ENCODE measurements at regions not wholly inside any gene's neighbourhood (a gene's known extent, or its start where the extent isn't known, plus 50 kb on each side); places are given as distances from the start of the nearest gene placed in this dataset.

DNA sequence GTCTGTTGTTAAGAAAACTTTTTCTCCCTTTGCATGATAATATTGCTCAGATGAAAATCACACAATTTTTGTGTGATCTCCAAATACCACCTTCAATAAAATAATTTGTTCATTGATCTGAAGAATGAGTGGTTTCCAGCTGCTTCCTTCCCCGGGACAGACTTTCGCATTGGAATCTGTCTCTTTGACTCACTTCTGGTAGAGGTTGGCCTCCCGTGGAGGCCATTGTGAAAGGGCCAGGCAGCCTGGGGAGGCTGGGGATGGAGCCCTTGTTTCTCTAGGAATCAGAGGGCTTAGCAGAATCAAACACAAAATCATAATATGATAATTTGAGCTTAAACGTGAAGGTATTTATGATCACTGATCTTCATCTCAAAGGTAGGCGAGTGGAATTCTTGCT is 135.0 kb upstream of the ZNF536 start:
- TF ChIP-seq GATA3 (IDR thresholded peaks at IDR 0.05; ENCODE audit: low read depth, low read length) = no peak
- TF ChIP-seq GATA2 (IDR thresholded peaks at IDR 0.05; ENCODE audit: low read depth, low read length) = no peak

Data from SH-SY5Y (cell line).